ENCODE measurements at regions not wholly inside any gene's neighbourhood (a gene's known extent, or its start where the extent isn't known, plus 50 kb on each side); places are given as distances from the start of the nearest gene placed in this dataset.

DNA sequence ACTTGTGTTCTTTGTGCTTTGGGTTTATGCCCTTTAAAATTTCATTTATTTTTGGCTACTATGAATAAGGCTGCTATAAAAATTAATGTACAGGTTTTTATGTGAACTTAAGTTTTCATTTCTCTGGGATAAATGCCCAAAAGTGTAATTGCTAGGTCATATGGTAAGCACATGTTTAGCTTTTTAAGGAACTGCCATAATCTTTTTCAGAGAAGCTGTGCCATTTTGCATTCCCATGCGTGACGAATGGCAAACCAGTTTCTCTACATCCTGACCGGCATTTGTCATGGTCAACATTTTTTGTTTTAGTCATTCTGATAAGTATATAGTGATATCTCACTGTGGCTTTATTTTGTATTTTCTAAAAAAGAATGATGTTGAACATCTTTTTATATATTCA is 236.0 kb upstream of the SGK1 start:
- no peaks in the 10 kb centered on the region for H3K27me3 Mint-ChIP-seq (ENCODE audit: low read depth)
- TF ChIP-seq, protein P1, sequence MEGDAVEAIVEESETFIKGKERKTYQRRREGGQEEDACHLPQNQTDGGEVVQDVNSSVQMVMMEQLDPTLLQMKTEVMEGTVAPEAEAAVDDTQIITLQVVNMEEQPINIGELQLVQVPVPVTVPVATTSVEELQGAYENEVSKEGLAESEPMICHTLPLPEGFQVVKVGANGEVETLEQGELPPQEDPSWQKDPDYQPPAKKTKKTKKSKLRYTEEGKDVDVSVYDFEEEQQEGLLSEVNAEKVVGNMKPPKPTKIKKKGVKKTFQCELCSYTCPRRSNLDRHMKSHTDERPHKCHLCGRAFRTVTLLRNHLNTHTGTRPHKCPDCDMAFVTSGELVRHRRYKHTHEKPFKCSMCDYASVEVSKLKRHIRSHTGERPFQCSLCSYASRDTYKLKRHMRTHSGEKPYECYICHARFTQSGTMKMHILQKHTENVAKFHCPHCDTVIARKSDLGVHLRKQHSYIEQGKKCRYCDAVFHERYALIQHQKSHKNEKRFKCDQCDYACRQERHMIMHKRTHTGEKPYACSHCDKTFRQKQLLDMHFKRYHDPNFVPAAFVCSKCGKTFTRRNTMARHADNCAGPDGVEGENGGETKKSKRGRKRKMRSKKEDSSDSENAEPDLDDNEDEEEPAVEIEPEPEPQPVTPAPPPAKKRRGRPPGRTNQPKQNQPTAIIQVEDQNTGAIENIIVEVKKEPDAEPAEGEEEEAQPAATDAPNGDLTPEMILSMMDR (IDR thresholded peaks at IDR 0.05; ENCODE audit: unreplicated experiment in 3 of 3) = no peak
- peaks cover 3% of the 10 kb centered on the region for H3K9me3 Mint-ChIP-seq
- no peak overlapping the region for H3K4me3 Mint-ChIP-seq
- no peak overlapping the region for H3K27ac Mint-ChIP-seq
- H3K36me3 Mint-ChIP-seq (ENCODE audit: low read depth) = no peaks in the 10 kb centered on the region
- H3K4me1 Mint-ChIP-seq = no peaks in the 10 kb centered on the region

DNA sequence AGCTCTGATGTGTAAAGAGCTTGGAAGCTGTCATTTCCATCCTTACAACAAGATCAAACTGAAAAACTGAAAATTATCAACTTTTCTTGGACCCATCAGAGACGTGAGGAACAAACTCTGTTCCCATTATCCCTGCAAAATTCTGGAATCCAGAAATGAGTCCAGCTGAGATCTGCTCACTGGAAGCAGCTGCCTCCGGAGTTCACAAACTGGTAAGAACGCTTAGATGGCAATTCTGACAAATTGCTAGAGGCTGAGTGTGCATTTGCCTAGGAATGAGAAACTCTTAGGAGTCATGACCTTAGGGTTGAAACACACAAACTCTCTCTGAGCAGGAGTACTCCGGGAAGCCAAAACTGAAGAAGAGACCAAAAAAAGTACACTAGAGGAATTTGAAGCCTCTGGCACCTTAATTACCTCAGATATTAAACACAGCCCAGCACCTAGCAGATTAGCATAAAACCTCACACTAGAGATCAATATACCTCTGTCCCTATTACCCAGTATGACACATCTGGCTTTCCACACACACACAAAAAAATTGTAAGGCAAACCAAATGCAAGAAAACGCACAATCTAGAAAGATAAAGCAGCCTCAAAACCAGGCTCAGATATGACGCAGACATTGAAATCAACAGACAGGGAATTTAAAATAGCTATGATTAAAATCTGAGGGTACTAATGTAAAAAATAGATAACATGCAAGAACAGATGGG is 233.5 kb upstream of the SGK1 start:
- Mint-ChIP-seq H3K4me3 (no peak overlapping the region), H3K9me3 (peaks cover 5% of the 10 kb centered on the region), H3K27me3 (ENCODE audit: low read depth) (no peaks in the 10 kb centered on the region), H3K4me1 (no peaks in the 10 kb centered on the region), H3K27ac (peak overlapping the region in 2 of 3 experiments; percentile 55 to 87), H3K36me3 (ENCODE audit: low read depth) (no peaks in the 10 kb centered on the region)
- TF ChIP-seq, protein P1 (IDR thresholded peaks at IDR 0.05; ENCODE audit: unreplicated experiment in 3 of 3) = no peak

DNA sequence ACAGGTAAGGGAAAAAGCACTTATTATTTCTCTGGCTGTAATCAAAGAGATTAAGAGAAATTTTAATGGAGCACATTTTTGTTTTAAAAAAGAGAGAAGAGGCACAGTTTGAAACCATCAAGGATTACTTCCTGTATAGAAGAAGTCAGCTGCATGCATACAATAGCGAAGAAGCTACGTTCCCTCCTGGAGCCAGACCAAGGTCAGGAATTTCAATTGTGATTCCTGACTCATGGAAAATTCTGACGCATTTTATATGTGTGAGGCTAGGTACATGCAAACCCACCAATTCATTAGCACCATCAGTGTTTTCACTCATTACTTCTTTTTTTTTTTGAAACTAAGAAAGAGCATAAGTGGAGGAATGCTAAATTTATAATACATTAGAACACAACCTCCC is 232.7 kb upstream of the SGK1 start:
- no peaks in the 10 kb centered on the region for H3K4me1 Mint-ChIP-seq
- H3K27me3 Mint-ChIP-seq (ENCODE audit: low read depth) = no peaks in the 10 kb centered on the region
- H3K27ac Mint-ChIP-seq = peak overlapping the region in 2 of 3 experiments; percentile 40 to 87
- TF ChIP-seq, protein P1 (IDR thresholded peaks at IDR 0.05; ENCODE audit: unreplicated experiment in 3 of 3) = no peak
- H3K9me3 Mint-ChIP-seq = peaks cover 5% of the 10 kb centered on the region
- H3K36me3 Mint-ChIP-seq (ENCODE audit: low read depth) = no peaks in the 10 kb centered on the region
- no peak overlapping the region for H3K4me3 Mint-ChIP-seq

DNA sequence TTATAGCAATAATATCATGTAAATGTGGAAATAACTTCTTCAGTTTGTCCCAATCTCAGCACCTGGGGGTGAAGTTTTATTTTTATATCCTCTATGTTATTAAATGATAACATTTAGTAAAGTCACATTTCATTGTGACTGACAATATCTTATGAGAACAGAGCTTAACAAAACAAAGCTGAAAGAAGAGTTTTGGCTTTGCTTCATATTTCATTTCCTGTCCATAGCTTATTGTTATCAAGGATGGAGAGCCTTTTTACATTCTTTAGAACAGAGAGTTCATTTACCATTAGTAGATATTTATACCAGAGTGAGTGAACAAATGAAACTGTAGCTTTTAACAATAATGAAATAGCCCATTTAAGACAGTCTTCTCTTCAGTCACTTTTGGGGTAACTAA is 231.9 kb upstream of the SGK1 start:
- Mint-ChIP-seq H3K36me3 (ENCODE audit: low read depth) (no peaks in the 10 kb centered on the region), H3K9me3 (peaks cover 5% of the 10 kb centered on the region), H3K4me3 (no peak overlapping the region), H3K27ac (no peak overlapping the region), H3K27me3 (ENCODE audit: low read depth) (no peaks in the 10 kb centered on the region), H3K4me1 (no peaks in the 10 kb centered on the region)
- TF ChIP-seq, protein P1 (IDR thresholded peaks at IDR 0.05; ENCODE audit: unreplicated experiment in 3 of 3) = no peak

DNA sequence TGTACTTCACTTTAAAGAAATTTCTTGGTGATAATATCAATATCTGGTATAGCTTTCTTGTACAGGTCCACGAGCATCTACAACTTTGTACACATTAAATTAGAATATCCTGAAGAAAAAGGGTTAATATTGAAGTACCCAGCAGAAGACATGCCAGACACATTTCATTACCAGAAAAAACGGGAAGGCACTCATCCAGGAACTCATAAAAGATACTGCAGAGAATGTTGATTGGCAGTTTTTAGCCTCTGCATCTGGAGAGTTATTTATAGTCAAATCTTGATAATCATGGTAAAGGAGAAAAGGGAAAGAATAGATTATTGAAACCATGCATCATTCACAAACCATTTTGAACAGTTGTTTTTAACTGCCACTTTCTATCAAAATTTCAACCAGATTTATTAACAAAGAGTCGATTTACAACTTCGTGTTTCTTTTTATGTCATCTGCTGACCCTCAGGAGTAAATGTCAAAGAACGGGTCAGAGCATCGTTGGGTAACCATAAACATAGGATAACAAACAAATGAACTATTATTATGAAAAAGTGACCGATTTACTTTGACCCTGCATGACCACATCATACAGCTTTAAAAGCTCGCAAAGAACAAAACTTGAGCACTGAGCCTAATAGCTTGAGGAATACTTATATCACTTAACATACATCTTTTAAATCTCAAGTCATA is 229.2 kb upstream of the SGK1 start:
- Mint-ChIP-seq H3K27me3 (ENCODE audit: low read depth) (no peaks in the 10 kb centered on the region), H3K27ac (no peak overlapping the region), H3K36me3 (ENCODE audit: low read depth) (no peaks in the 10 kb centered on the region), H3K4me3 (no peak overlapping the region), H3K9me3 (peaks cover 5% of the 10 kb centered on the region), H3K4me1 (no peaks in the 10 kb centered on the region)
- TF ChIP-seq, protein P1 (IDR thresholded peaks at IDR 0.05; ENCODE audit: unreplicated experiment in 3 of 3) = no peak

DNA sequence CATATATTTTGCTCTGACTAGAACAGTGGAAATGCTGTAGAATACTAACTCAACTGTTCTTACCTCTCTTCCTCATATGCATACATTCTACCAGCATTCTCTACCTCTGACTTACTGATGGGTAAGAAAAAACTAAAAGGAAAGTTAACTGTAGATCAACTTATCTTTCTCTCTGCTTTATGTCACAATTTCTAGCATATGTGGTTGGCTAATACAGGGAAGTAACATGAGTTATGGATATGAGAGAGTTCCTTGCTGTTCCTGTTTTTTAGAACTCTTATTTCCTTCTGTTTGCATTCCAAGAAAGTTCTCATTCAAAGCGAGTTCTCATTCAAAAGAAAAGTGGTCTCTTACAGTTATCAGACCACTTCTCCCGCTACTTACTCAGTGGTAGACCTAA is 226.8 kb upstream of the SGK1 start:
- TF ChIP-seq, protein P1 (IDR thresholded peaks at IDR 0.05; ENCODE audit: unreplicated experiment in 3 of 3) = no peak

More for the DNA sequence above, 226.8 kb upstream of the SGK1 start:
- H3K27ac Mint-ChIP-seq = no peak overlapping the region
- no peaks in the 10 kb centered on the region for H3K4me1 Mint-ChIP-seq
- no peak overlapping the region for H3K4me3 Mint-ChIP-seq
- H3K36me3 Mint-ChIP-seq (ENCODE audit: low read depth) = no peaks in the 10 kb centered on the region
- H3K9me3 Mint-ChIP-seq = peaks cover 2% of the 10 kb centered on the region
- H3K27me3 Mint-ChIP-seq (ENCODE audit: low read depth) = no peaks in the 10 kb centered on the region
